Ovary (tissue), 7 donors: ENCODE measurements at regions not wholly inside any gene's neighbourhood (a gene's known extent, or its start where the extent isn't known, plus 50 kb on each side); places are given as distances from the start of the nearest gene placed in this dataset.

Source experiments
- DNase-seq, 5 donors: peaks; one replicate each; pipeline ENCODE4 v3.0.0-alpha.2; 2019 to 2020
- H3K27ac ChIP-seq, 2 donors: fragments of 200-600 bp; one replicate each; pipeline versions ENCODE4 v1.5.1 to v1.8.0; 2019 to 2022
- H3K27me3 ChIP-seq: fragments of 200-600 bp; one replicate; pipeline ENCODE4 v1.8.0; 2022
- H3K36me3 ChIP-seq: fragments of 200-600 bp; sonication (generic); one replicate; pipeline ENCODE4 v1.5.1; 2019
- H3K4me1 ChIP-seq: one replicate; pipeline ENCODE4 v1.8.1; 2013; ENCODE audit warnings: mild to moderate bottlenecking, moderate library complexity; ENCODE audit not compliant: insufficient read depth
- H3K4me3 ChIP-seq: fragments of 200-600 bp; sonication (generic); one replicate; pipeline ENCODE4 v1.5.1; 2017
- H3K9me3 ChIP-seq, 2 donors: fragments of 200-600 bp in 1 of 2; sonication (generic) in 1 of 2; one replicate each; pipeline versions ENCODE4 v1.5.1 to v1.8.1; 2013 to 2019; ENCODE audit warnings: mild to moderate bottlenecking in 1 of 2, moderate library complexity in 1 of 2
- CTCF ChIP-seq, 3 donors: fragments of 450-650 bp in 2 of 3; fragments of 200-600 bp in 1 of 3; IDR thresholded peaks; one replicate each; pipeline versions ENCODE4 v1.5.1 to v1.8.0; 2016 to 2022; ENCODE audit warnings: antibody characterized with exemption in 3 of 3, mild to moderate bottlenecking in 1 of 3
- EP300 ChIP-seq: sonication (generic); formaldehyde crosslinking; IDR thresholded peaks from one replicate; pipeline ENCODE4 v1.6.1; 2017; ENCODE audit warnings: antibody characterized with exemption
- POLR2A ChIP-seq: fragments of 450-650 bp; IDR thresholded peaks from one replicate; pipeline ENCODE4 v1.6.1; 2017; ENCODE audit warnings: antibody characterized with exemption, mild to moderate bottlenecking, moderate library complexity
- WGBS, 3 donors: extraction: QIAGEN DNeasy Blood & Tissue Kit in 1 of 3; methylation state at CpG; one replicate each; pipeline versions ENCODE4 v1.1.5 to v1.1.7; 2013 to 2017; 5-methylcytosine and 5-hydroxymethylcytosine counted together
- intact Hi-C, 4 donors: fragments of 100-400 bp; cut with DNase I; formaldehyde crosslinking; loops; one replicate each; pipeline versions ENCODE4 v1.11.0 to v1.15.1; 2022 to 2023
- donor health status: DM: no; HTN: no; CAD: no; lungs with moderate emphysema.
- donor health status: DM: no; HTN: no; CAD: no.
- donor health status: Bipolar disorder and iron deficiency.
- donor health status: DM: no; HTN: no; CAD: no.
- donor health status: DM: yes; HTN: yes; CAD: no.

DNA sequence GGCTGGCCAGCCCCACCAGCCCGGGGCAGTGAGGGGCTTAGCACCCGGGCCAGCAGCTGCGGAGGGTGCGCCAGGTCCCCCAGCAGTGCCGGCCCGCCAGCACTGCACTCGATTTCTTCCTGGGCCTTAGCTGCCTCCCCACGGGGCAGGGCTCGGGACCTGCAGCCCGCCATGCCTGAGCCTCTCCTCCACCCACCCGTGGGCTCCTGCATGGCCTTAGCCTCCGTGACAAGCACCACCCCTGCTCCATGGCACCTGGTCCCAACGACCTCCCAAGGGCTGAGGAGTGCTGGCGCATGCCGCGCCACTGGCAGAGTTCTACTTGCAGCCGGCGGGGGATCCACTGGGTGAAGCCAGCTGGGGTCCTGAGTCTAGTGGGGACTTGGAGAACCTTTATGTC, 452.6 kb downstream of the AGTPBP1 start:
- intact Hi-C loops: no loop called here
- DNase-seq: no peak
- Histone ChIP-seq H3K4me3 (no peak overlapping the region), H3K36me3 (no peaks in the 10 kb centered on the region), H3K27me3 (no peaks in the 10 kb centered on the region), H3K27ac (no peak overlapping the region), H3K9me3 (no peaks in the 10 kb centered on the region), H3K4me1 (no peaks in the 10 kb centered on the region)
- WGBS, 3 donors: 94 to 95% (median 95%) methylated on average over 18 of the region's 18 CpGs
- TF ChIP-seq CTCF (IDR thresholded peaks at IDR 0.05): no peak
- no peak for TF ChIP-seq POLR2A
- TF ChIP-seq EP300: no peak

DNA sequence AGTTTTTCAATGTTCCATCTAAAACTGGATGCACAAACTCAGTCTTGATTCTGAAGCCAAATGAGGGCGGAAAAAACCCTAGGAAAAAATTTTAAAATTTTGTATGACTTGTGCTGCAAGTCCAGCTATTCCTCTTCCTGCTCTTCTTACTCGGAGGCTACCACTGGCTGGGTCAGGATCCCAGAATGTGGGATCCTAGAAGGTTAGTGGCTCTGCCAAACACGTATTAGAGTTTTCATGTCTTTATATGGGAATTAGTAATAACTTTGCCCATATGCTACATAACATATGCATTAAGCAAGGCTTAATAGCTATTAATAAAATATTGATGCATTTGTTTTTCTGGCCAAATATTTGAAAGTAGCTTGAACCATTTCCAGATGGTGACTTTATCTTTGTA, 458.3 kb downstream of the AGTPBP1 start:
- Histone ChIP-seq H3K4me1 (no peaks in the 10 kb centered on the region), H3K9me3 (no peaks in the 10 kb centered on the region), H3K36me3 (no peaks in the 10 kb centered on the region), H3K27me3 (no peaks in the 10 kb centered on the region), H3K4me3 (no peak overlapping the region), H3K27ac (no peak overlapping the region)
- intact Hi-C loops: no loop called here
- DNase-seq: no peak
- WGBS, 3 donors: 68 to 82% (median 80%) methylated on average over 3 of the region's 3 CpGs
- TF ChIP-seq EP300: no peak
- no peak for TF ChIP-seq CTCF (IDR thresholded peaks at IDR 0.05)
- TF ChIP-seq POLR2A: no peak

DNA sequence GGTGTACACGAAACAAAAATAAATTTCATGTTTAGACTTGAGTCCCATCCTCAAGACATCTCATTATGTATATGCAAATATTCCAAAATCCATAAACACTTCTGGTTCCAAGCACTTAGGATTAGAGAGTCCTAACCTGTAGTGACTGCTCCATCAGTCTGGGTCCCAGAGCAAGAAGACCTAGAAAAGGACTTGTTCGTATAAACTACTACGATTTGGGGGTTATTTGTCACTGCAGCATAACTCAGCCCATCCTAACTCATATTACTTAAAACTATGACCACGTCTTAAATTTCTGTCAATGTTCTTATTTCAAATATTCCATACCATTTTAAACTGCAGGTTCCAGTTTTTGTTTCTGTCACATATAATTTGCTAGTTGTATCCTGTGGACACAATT, 463.0 kb downstream of the AGTPBP1 start:
- WGBS, 3 donors: 70 to 81% (median 71%) methylated on average over 4 of the region's 4 CpGs
- intact Hi-C loops: no loop called here
- no peak for DNase-seq
- Histone ChIP-seq H3K9me3 (no peaks in the 10 kb centered on the region), H3K27me3 (no peaks in the 10 kb centered on the region), H3K4me3 (no peak overlapping the region), H3K4me1 (no peaks in the 10 kb centered on the region), H3K36me3 (no peaks in the 10 kb centered on the region), H3K27ac (no peak overlapping the region)
- no peak for TF ChIP-seq EP300

- H3K4me1 ChIP-seq: no peaks in the 10 kb centered on the region
These were observed 465.0 kb downstream of the AGTPBP1 start for GRCh38 chr9:85276741-85277140.

GRCh38 chr9:85269811-85270210, 471.9 kb downstream of the AGTPBP1 start:
- Histone ChIP-seq H3K27me3 (no peaks in the 10 kb centered on the region), H3K36me3 (no peaks in the 10 kb centered on the region), H3K4me1 (peaks cover 6% of the 10 kb centered on the region), H3K27ac (no peak overlapping the region), H3K9me3 (no peaks in the 10 kb centered on the region), H3K4me3 (no peak overlapping the region)
- DNase-seq: no peak
- intact Hi-C loops: no loop called here
- 87 to 92% (median 89%) methylated on average over 7 of the region's 7 CpGs for WGBS, 3 donors
- TF ChIP-seq CTCF (IDR thresholded peaks at IDR 0.05) (no peak), EP300 (no peak), POLR2A (no peak)

More at GRCh38 chr9:85276741-85277140, 465.0 kb downstream of the AGTPBP1 start:
- TF ChIP-seq POLR2A: no peak
- TF ChIP-seq EP300: no peak
- no peak for TF ChIP-seq CTCF (IDR thresholded peaks at IDR 0.05)
- no peak for DNase-seq
- Histone ChIP-seq H3K27me3 (no peaks in the 10 kb centered on the region), H3K9me3 (no peaks in the 10 kb centered on the region), H3K27ac (no peak overlapping the region), H3K4me3 (no peak overlapping the region), H3K36me3 (no peaks in the 10 kb centered on the region)
- 0 to 6% (median 5%) methylated on average over 4 of the region's 4 CpGs for WGBS, 3 donors
- intact Hi-C loops: no loop called here
